ENCODE measurements at regions not wholly inside any gene's neighbourhood (a gene's known extent, or its start where the extent isn't known, plus 50 kb on each side); places are given as distances from the start of the nearest gene placed in this dataset.

DNA sequence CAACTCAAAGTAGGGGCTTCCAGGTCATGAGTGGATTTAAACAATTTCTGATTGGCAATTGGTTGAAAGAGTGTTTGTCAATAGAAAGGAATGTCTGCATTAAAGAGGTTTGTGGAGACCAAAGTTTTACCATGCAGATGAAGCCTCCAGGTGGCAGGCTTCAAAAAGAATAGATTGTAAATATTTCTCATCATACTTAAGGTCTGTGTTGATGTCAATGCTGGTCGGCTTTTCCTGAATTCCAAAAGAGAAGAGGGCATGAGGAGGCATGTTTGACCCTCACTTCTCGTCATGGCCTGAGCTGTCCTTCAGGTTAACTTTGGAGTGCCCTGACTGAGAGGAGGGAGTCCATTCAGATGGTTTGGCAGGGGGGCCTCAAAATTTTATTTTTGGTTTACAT lies 125.4 kb upstream of the RFC3 start:
- TF ChIP-seq, protein P1, sequence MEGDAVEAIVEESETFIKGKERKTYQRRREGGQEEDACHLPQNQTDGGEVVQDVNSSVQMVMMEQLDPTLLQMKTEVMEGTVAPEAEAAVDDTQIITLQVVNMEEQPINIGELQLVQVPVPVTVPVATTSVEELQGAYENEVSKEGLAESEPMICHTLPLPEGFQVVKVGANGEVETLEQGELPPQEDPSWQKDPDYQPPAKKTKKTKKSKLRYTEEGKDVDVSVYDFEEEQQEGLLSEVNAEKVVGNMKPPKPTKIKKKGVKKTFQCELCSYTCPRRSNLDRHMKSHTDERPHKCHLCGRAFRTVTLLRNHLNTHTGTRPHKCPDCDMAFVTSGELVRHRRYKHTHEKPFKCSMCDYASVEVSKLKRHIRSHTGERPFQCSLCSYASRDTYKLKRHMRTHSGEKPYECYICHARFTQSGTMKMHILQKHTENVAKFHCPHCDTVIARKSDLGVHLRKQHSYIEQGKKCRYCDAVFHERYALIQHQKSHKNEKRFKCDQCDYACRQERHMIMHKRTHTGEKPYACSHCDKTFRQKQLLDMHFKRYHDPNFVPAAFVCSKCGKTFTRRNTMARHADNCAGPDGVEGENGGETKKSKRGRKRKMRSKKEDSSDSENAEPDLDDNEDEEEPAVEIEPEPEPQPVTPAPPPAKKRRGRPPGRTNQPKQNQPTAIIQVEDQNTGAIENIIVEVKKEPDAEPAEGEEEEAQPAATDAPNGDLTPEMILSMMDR (IDR thresholded peaks at IDR 0.05; ENCODE audit: insufficient read depth, missing control alignments) = no peak
- DNase-seq (ENCODE audit: insufficient read length, low spot score) = no peak
- no peak for FAIRE-seq

DNA sequence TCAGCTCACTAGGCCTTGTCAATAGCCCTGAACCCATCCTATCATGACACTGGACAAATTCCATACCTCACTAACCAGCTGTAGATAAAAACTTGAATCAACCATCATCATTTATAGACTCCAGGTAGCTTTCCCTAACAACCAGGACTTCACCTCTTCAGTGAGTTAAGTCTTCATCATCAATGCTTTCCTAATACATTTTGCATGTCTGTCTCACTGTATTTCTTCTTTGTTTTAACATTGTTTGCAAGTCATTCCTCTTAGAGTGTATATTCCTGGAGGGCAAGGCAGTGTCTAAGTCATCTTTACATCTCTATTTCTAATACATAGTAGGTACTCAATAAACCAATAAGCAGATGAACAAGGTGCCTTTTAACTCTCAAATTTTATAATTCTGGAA lies 123.4 kb upstream of the RFC3 start:
- FAIRE-seq (no peak), DNase-seq (ENCODE audit: insufficient read length, low spot score) (no peak)
- TF ChIP-seq, protein P1 (IDR thresholded peaks at IDR 0.05; ENCODE audit: insufficient read depth, missing control alignments) = no peak

DNA sequence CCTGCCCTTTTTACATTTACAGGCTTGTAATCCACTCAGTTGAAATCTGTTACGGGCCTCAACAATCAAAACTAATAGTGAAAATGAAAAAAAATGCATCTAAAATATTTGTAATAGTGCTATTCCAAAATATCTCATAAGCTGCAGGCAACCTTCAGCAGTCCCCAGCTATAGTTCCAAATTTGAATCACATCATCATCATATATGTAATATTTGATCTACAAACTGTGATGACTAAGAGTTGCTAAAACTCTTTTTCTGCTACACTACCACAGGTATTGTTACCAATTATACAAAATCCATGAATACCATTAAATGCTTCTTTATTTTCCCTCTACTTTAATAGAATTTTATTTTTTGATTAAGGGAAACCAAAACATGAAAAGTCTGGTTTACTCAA lies 121.4 kb upstream of the RFC3 start:
- TF ChIP-seq, protein P1 (IDR thresholded peaks at IDR 0.05; ENCODE audit: insufficient read depth, missing control alignments) = no peak
- no peak for DNase-seq (ENCODE audit: insufficient read length, low spot score)
- no peak for FAIRE-seq

DNA sequence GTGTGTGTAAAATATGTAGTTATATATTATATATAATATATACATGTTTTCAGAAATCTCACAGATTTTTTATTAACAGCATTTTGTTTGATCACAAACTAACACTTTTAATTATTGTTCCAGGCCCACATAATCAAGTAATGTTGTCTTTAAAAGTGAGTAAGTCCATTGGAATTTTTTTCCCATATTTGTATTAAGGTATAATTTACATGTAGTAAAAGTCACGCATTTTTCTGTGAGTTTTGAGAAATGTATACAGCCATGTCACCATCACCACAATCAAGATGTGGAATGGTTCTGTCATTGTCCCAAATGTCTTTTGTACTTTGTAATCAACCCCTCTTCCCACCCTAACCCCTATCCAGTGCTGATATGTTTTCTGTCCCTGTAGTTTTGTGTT lies 120.0 kb upstream of the RFC3 start:
- FAIRE-seq = no peak
- TF ChIP-seq, protein P1 (IDR thresholded peaks at IDR 0.05; ENCODE audit: insufficient read depth, missing control alignments) = no peak
- no peak for DNase-seq (ENCODE audit: insufficient read length, low spot score)

DNA sequence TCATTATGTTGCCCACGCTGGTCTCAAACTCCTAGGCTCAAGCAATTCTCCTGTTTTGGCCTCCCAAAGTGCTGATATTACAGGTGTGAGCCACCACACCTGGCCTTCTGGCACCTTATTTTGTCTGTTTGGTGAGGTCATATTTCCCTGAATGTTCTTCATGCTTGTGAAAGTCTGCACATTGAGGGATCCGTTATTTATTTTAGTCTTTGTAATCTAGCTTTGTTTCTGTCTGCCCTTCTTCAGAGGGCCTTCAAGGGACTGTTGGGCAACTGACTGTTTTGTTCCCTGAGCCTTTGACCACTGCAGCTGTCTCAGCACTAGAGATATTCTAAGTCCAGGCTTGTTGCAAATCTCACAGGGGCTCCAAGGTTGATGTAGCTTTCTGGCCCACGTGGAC lies 110.5 kb upstream of the RFC3 start:
- FAIRE-seq = no peak
- TF ChIP-seq, protein P1 (IDR thresholded peaks at IDR 0.05; ENCODE audit: insufficient read depth, missing control alignments) = no peak

DNA sequence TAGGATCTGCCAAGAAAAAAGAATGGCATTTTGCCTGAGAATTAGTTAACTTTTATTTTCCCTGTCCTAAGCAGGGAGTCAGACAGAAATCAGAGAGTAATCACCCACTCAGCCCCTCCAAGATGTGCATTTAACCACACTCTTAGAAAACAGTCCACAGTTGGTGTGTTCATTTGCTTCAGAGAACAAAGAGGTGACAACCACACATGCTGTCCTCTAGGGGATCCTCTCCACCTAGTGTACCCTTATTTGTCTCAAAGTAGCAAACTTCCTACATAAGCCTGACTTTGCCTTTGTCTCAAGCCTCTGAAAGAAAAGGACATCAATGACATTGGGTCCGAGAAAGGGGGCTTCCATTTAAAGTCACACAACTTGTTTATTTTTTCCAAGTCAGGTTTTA lies 107.0 kb upstream of the RFC3 start:
- FAIRE-seq (no peak), DNase-seq (ENCODE audit: insufficient read length, low spot score) (no peak)
- TF ChIP-seq, protein P1 (IDR thresholded peaks at IDR 0.05; ENCODE audit: insufficient read depth, missing control alignments) = no peak

More for the DNA sequence above, 110.5 kb upstream of the RFC3 start:
- no peak for DNase-seq (ENCODE audit: insufficient read length, low spot score)

DNA sequence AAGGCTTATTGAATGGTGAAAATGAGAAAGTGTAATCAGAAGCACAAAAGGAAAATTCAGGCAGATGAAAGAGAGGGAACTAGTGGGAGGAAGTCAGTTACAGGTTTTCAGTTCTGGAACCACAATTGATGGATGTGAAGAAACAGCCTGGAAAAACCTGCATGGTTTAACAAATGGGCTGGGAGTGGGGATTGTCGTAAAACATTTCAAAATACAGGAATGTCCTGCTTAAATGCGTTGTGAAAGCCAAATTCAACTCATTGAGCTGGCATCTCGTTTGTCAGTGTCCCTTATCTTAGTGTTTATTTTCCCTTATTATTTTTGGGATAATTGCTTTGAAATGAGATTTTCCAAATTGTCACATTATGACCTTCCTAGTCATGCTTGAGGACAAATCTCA lies 106.5 kb upstream of the RFC3 start:
- TF ChIP-seq, protein P1 (IDR thresholded peaks at IDR 0.05; ENCODE audit: insufficient read depth, missing control alignments) = no peak
- FAIRE-seq (no peak), DNase-seq (ENCODE audit: insufficient read length, low spot score) (no peak)

Measured in D721Med (cell line).